HG03095 (cell line): ENCODE measurements at regions not wholly inside any gene's neighbourhood (a gene's known extent, or its start where the extent isn't known, plus 50 kb on each side); places are given as distances from the start of the nearest gene placed in this dataset.
"Not testable (repeated sequence)": the region's sequence is repeated elsewhere in the genome, so short reads cannot be mapped to it uniquely, and the experiment has no call there.

Source experiments
- ATAC-seq: cut with Tn5 transposase; IDR thresholded peaks from one replicate; pipeline ENCODE4 v1.9.1; 2021; ENCODE audit warnings: moderate library complexity; ENCODE audit not compliant: unreplicated experiment

DNA sequence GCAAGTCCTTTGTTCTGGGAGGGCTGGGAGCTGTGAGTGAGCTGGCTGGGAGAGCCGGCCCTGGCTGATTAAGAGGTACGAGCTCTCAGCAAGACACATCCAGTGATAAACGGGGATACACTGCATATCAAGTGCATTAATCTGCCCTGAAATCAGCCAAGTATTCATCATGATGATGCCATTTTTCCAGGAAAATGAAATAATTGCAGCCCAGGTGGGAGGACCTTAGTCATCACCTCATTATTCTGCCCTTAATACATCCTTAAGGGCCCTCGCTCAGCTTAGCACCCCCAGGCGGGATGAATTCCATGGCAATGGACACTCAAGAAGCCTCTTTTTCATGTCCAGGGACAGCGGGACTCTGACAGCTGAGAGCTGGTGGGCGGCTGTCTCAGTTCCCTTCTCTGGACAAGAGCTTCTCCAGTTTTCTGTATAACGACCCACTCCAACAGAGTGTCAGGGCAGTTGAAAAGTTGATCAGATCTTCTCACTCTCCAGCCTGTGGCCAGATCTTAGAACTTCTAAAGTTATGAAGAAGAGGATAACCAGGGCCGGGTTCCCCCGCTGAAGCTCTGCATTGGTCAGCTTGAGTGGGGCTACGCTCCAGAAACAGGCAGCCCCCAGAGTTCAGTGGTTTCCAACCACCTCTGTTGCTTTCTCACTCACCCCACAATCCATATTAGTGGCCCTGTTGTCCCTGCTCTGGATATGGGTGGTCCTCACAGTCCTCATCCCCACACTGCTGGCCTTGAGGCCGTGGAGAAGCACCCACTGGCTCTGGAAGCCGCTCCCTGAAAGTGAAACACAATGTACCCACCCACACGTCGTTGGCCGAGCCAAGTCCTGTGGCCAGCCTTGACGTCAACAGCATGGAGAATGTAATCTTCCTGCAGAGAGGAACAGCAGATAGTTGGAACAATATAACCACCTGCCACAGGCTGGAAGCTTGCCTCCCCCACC, 306.2 kb upstream of the DIO3 start:
- ATAC-seq: no peak

DNA sequence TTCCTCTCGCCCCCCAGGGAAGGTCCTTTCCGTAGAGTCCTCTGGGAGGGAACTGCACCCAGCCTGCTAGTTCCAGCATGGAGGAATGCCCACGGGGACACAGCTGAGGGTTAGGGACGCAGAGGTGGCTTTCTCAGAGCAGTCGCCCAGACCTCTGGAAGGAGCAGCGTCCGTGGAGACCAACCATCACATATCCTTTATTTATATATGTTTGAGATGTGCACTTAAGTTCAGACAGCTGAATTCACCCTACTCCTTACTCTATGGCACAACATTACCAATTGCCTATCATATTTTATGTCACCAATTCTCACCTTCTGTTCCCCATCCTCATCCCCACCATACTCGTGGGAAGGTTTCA, 305.6 kb upstream of the DIO3 start:
- ATAC-seq: no peak

DNA sequence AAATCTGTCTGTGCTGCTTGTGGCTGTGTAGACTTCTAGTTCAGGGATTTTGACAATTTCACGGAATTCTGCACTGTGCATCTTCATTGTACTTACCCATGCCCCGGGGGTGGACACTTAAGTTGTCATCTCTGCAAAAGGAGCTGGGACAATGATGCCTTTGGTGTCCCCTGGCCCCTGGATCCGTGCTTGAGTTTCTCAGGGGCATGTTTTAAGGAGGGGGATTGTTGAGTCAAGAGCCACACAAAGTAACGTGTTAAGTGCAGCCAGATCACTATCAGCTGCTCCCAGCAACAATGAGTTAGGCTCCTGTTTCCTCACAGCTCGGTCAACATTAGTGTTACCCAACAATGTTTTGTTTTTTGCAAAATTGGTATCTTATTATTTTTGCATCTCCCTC, 305.0 kb upstream of the DIO3 start:
- ATAC-seq: no peak

DNA sequence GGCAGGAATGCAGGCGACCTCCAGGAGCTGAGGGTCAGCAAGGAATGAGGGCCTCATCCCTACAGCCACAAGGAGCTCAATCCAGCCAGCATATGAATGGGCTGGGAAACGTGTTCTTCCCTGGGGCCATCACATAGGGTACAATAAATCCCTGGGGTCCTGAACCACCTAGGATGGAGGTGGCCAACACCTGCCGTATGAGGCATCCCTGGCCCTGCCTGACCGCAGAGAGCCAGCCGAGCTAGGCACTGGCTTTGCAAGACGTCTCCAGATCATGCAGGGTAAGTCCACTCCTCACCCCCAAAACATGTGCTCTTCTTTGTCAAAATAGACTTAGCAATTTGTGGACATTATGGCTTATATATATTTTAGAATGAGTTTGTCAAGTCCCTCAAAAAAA, 303.7 kb upstream of the DIO3 start:
- ATAC-seq: no peak

DNA sequence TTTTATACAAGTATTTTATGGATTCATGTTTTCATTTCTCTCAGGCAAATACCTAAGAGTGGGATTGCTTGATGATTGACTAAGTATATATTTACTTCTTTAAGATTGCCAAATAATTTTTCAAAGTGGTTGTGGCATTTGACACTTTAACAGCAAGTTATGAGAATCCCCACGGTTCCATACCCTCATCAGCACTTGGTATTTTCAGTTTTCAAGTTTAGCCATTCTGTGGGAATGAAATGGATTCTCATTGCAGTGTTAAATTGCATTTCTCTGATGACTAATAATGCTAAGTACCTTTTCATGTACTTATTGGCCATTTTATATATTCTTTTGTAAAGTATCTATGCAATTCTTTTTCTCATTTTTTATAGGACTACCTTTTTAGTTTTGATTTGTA, 301.5 kb upstream of the DIO3 start:
- ATAC-seq: no peak

DNA sequence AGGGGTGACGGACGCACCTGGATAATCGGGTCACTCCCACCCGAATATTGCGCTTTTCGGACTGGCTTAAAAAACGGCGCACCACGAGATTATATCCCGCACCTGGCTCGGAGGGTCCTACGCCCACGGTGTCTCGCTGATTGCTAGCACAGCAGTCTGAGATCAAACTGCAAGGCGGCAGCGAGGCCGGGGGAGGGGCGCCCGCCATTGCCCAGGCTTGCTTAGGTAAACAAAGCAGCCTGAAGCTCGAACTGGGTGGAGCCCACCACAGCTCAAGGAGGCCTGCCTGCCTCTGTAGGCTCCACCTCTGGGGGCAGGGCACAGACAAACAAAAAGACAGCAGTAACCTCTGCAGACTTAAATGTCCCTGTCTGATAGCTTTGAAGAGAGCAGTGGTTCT, 294.9 kb upstream of the DIO3 start:
- ATAC-seq: not testable (repeated sequence)

DNA sequence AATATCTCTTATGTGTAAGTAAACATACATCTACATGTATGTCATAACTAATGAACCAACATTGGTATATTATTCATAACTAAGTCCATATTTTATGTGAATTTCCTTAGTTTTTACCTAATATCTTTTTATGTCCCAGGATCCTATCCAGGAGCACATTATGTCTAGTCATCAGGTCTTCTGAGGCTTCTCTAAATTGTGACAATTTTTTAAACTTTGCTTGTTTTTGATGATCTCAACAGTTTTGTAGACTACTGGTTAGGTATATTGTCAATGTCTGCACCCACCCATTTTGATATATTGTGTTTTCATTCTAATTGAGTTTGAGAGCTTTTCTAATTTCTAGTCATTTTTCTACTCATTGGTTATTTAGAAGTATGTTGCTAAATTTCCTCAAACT, 288.2 kb upstream of the DIO3 start:
- ATAC-seq: no peak

DNA sequence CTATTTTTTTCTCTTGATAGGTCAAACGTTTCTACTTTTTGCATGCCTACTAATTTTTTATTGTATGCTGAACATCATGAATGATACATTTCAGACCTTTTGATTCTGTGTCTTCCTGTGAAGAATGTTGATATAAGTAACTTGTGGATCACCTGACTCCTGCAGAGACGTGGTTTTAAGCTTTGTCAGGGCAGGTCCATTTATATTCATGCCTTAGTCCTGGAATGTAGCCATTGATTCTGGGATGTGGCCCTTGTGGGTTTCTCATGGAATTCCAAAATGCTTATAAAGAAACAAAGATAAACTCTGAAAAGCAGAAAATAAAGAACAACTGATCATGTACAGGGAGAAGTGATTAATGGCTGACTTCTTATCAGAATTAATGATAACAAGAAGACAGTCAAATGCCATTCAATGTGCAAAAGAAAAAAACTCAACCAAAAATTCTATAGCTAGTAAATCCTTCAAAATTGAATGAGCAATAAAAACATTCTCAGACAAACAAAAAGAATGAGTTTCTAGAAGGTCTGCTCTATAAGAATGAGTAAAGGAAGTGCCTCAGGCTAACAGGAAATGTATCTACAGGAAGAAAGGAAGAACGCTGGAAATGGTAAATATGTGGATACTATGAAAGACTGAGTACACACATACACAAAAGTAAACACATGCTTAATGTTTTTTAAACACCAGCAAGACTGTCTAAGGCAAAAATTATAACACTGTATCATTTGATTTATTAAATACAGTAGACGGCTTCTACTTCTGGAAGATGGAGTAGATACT, 284.8 kb upstream of the DIO3 start:
- ATAC-seq: no peak

DNA sequence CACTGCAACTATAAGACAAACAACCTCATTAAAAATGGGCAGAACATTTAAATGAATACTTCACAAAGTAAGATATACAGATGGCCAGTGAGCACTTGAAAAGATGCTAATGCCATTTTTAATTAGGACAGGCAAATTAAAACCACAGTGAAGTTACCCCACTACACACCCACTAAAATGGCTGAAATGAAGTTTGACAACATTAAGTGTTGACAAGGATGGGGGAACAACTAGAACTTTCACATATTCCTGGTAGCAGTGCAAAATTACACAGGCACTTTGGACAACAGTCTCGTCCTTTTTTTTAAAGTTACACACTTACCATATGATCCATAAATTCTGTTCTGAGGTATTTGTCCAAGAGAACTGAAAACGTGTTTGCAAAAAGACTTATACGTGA, 278.9 kb upstream of the DIO3 start:
- ATAC-seq: no peak

DNA sequence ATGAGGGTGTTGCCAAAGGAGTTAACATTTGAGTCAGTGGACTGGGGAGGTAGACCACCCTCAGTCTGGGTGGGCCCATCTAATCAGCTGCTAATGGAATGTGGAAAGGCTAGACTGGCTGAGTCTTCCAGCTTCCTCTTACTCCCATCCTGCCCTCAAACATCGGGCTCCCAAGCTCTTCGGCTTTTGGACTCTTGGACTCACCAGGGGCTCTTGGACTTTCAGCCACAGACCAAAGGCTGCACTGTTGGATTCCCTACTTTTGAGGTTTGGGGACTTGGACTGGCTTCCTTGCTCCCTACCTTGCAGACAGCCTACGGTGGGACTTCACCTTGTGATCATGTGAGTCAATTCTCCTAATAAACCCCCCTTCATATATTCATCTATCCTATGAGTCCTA, 276.6 kb upstream of the DIO3 start:
- no peak for ATAC-seq

DNA sequence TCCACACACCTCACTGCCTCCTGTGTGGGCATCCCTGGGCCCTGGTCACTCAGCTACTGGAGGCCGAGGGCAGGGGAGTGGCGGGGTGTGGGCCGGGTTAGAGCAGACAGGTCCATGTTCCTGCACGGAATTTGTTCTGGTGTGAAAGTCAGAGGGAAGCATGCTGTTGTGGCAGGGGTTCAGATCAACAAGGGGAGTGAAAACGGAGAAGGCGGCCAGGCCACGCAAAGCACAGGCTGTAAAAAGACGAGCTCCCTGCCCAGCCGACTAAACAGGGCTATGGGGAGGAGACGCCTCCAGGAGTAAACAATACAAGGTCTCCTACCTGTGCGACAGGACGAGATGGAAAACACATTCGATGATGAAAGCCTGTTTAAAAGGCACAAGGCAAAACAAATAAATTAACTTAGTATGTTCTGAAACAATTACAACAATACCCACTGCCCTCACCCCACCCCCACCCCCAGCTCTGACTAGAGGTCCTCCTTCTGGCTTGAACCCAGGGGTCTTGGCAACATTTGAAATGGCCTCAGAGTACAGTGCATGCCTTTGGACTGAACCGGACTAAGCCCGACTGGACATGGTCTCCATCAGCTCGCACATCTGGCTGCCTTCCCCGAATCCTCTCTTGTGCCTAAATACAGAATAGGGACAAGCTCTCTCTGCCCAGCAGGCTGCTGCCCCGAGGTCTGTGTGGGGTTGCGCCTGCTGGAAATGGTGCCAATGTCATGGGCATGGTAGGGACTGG, 274.9 kb upstream of the DIO3 start:
- ATAC-seq: no peak

DNA sequence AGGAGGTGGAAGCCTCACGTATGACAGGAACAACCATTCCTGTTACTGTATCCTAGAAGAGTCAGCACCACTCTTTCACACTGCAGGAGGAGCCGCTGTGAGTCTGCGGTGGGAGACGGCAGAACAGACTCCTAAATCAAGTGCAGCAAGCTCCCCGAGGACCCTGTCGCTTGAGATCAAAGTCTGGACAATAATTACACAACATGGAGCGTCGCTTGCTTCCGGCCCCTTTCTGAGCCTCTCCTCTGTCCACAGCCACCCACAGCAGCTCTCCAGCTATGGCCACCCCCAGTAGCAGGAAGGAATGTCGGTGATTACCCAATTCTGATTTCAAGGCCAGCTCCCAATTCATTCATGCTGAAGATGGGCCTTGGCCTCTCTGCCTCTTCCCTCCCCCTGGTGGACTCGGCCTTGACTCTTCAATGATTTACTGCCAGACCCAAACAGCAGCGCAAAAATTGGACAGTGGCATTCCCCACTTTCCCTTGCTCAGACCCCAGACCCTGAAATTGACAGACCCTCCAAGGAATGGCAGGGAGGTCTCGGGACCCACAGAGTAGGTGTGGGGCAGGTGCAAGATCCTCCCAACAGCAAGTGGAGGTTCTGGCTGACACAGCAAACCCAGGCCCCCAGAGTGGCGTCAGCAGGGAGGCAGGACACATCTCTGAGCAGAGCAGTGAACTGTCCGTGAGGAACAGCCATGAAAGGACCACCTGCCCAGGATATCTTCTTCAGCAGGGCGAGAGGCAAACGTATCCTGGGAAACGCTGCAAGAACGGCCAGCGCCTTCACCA, 272.7 kb upstream of the DIO3 start:
- ATAC-seq: no peak

DNA sequence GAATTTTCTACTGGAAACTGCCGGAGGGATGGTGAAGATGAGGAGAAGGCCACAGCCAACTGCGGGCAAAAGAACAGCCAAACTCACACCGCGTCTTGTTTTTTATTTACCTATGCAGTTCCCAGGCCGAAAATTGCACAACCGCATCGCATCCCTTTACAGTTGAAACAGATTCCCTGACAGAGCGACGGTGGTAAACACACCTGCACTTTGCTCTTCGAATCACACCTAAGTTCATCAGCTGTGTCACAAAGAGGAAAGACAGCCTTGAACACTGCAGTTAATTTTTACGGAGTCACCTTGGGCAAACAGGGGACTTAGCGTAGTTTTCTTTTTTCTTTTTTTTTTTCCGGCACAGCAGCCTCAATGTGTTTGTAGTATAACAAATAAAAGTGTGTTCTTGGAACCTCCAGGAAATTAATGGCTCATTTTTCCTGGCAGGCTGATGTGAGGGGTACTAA, 272.0 kb upstream of the DIO3 start:
- ATAC-seq: no peak

DNA sequence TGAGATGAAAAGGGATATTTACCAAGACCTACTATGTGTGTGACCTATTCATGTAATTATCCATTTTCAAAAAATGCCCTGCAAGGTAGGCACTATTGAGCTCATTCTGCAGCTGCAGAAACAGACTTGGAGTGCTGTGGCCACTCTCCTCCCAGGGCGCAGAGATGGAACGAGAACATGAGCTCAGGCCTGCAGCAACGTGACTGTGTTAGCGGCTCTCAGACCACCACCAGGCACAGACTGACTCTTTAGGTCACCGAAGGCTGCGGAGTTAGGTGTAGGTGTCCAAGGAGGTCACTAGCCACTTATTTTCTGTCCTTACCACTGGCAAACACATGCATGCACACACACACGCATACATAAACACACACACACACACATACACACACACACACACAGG, 271.4 kb upstream of the DIO3 start:
- no peak for ATAC-seq

DNA sequence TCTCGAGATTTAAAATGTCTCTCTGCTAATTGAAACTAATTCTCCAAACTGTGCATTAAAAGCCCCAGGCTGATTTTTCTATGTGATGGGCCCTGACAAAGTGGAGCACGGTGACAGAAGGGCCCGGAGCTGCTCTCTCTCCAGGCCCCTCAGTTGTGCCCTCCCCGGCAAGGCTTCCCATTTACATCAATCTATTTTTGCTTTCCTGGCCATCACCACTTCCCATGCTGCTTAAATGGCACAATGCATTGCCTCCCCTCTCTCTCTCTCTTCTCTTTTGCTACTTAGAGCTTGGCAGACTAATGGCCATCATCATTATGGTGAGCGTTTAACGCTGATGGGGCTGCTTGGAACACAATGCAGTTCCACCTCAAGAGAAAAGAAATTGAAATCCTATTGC, 270.7 kb upstream of the DIO3 start:
- ATAC-seq: no peak

DNA sequence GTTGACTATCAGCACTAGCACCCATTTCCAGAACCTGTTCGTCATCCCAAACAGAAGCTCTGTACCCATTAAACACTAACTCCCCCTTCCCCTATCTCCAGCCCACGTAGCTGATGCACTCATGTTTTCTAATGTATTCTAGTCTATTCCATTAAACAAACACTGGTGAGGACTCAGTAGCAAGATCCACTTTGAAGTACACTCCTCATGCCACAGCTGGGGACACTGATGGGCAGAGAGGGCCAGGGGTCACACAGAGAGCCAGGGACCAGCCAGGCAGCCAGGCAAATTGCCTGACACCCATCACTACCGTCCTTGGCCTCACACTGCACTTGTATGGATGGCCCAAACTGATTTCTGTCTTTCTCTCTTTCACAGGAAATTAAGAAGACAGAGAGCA, 269.9 kb upstream of the DIO3 start:
- ATAC-seq: no peak

DNA sequence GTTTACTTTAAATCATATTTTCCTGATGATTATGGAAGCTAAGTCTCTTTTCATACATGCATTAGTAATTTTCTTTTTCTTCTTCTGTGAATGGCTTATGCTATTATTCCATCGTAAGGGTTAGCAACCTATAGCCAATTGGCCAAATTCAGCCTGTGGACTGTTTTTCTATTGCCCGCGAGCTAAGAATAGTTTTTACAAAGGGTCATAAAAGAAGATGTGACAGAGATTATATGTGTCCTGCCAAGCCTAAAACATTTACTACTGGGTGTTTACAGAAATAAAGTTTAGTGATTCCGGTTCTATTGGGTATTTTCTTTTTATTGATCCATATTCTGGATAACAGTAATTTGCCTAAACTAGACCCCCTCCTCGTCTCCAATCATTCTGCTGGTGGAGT, 268.8 kb upstream of the DIO3 start:
- no peak for ATAC-seq

DNA sequence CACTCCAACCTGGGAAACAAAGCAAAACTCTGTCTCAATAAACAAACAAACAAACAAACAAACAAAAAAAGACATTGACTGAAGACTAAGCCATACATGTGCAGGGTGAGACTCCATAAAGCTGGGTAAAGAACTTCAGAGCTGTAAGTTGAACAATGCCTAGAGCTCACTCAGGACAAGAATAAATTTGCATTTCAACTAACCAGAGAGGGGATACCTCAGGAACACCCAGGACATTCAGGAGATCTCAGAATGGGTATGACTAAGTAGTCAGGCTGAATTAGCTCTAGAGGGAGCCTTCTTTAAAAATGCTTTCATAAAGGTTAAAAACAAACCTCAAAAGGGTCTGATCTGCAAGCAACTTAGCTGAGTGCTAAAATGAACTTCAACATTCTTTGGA, 267.7 kb upstream of the DIO3 start:
- no peak for ATAC-seq

DNA sequence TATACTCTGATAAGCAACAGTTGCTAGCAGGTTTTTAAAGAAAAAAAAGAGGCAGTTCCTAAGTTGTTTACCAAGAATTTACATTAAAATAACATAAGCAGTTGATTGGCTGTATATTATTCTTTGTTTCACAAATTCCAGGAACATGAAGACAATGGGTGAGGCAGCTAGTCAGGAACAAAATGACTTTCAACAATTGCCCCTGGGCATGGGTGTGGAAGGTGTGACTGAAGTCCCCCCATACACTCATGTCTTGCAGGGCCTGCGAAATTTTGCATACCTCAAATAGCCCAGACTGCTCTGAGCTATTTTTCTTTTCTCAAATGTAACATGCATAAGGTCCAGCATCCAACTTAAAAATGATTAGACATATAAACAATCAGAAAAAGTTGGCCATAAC, 267.2 kb upstream of the DIO3 start:
- no peak for ATAC-seq

DNA sequence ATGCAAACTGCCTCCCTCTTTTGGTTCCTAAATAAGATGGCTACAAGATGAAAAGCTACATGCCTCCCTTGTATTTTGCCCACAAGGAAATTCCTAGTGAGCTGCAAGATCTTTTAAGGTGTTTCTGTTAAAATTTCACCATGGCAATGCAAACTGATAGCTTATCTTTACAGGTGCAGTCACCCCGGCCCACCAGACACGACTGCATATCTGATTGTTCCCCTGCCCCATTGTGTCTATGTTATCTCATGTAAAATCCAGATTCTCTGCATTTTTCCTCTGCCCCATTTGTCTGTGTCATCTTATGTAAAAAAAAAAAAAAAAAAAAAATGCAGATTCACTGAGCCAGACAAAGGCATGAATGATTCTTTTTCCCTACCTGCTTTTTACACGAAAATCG, 261.5 kb upstream of the DIO3 start:
- not testable (repeated sequence) for ATAC-seq

DNA sequence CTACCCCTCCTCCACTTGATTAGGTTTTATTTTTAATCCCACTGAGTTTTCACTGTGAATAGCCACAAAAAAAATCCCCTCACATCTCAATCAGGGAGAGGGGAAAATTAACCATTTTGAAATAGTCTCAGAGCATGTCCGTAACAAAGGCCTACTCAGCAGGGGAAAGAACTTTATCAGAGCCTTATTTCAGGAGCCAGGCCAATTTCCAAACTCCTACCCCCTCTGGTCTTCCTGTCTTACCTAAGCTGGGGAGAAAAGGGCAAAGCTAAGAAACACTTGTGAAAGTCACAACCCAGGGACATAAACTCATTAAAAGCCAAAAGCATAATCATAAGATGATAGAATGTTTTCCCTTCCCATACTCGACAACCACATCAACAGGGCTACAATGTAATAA, 260.3 kb upstream of the DIO3 start:
- no peak for ATAC-seq
